H1 (cell line): ENCODE measurements at regions not wholly inside any gene's neighbourhood (a gene's known extent, or its start where the extent isn't known, plus 50 kb on each side); places are given as distances from the start of the nearest gene placed in this dataset.

Source experiments
- CTCF ChIA-PET: fragments of 300-600 bp; sonication (Branson Sonifier 250); formaldehyde crosslinking; loops from one replicate; lab custom pipeline; 2021; ENCODE audit not compliant: partially characterized antibody; lab: Charles Lee
- POLR2A ChIA-PET: fragments of 300-600 bp; sonication (Branson Sonifier 250); formaldehyde crosslinking; loops from one replicate; lab custom pipeline; 2021; ENCODE audit warnings: inconsistent platforms; ENCODE audit not compliant: partially characterized antibody; lab: Charles Lee
- DNase-seq, 2 experiments: peaks; one replicate each; pipeline versions ENCODE4 v3.0.0 to v3.0.0-alpha.2; 2010 to 2022; ENCODE audit warnings: low spot score in 2 of 2, low read depth in 1 of 2, mixed read lengths in 1 of 2
- FAIRE-seq: peaks from 2 replicates; lab custom pipeline; 2011; peaks lifted over from hg19 to GRCh38; lab: Jason Lieb, UNC
- H2AFZ ChIP-seq: 2 replicates; pipeline ENCODE4 v1.8.1; 2012; ENCODE audit warnings: low read length, inconsistent platforms
- H2AK5ac ChIP-seq: 2 replicates; pipeline ENCODE4 v1.6.1; 2013; ENCODE audit warnings: low read depth, low read length
- H2BK120ac ChIP-seq: replicated peaks from 2 replicates; pipeline ENCODE3; 2013; ENCODE audit warnings: low read depth, low read length, inconsistent platforms
- H2BK12ac ChIP-seq: 2 replicates; pipeline ENCODE4 v1.6.1; 2013; ENCODE audit warnings: low read depth, low read length
- H2BK15ac ChIP-seq: 2 replicates; pipeline ENCODE4 v1.6.1; 2013; ENCODE audit warnings: low read length
- H2BK20ac ChIP-seq: 2 replicates; pipeline ENCODE4 v1.6.1; 2013; ENCODE audit warnings: low read length
- H2BK5ac ChIP-seq: 2 replicates; pipeline ENCODE4 v1.6.1; 2013; ENCODE audit warnings: low read depth, low read length
- H3K14ac ChIP-seq: 2 replicates; pipeline ENCODE4 v1.6.1; 2013; ENCODE audit warnings: inconsistent platforms; ENCODE audit not compliant: insufficient read length
- H3K18ac ChIP-seq: 2 replicates; pipeline ENCODE4 v1.6.1; 2013; ENCODE audit warnings: low read length; ENCODE audit errors: extremely low read depth
- H3K23ac ChIP-seq: 2 replicates; pipeline ENCODE4 v1.6.1; 2013; ENCODE audit warnings: inconsistent platforms; ENCODE audit not compliant: insufficient read length
- H3K23me2 ChIP-seq: 2 replicates; pipeline ENCODE4 v1.6.1; 2013; ENCODE audit warnings: low read depth, low read length
- H3K27ac ChIP-seq: 2 replicates; pipeline ENCODE4 v1.6.1; 2011; ENCODE audit warnings: low read depth, low read length, inconsistent platforms
- H3K27me3 ChIP-seq, 4 experiments: replicated peaks in 1 of 4; 1 replicate in 1 of 4; 2 replicates in 3 of 4; pipeline versions ENCODE4 v1.6.1 to v1.8.1; 2011 to 2013; ENCODE audit warnings: low read length in 3 of 4, mild to moderate bottlenecking in 3 of 4, inconsistent platforms in 2 of 4, mixed read lengths in 2 of 4, moderate library complexity in 1 of 4; ENCODE audit not compliant: control insufficient read depth in 3 of 4, insufficient read depth in 3 of 4; ENCODE audit errors: extremely low read depth in 1 of 4
- H3K36me3 ChIP-seq, 4 experiments: 2 replicates each; pipeline versions ENCODE4 v1.6.1 to v1.8.1; 2011 to 2013; ENCODE audit warnings: mild to moderate bottlenecking in 4 of 4, low read length in 3 of 4, moderate library complexity in 2 of 4, control low read depth in 1 of 4, inconsistent platforms in 1 of 4; ENCODE audit not compliant: insufficient read depth in 4 of 4, control insufficient read depth in 2 of 4
- H3K4ac ChIP-seq: replicated peaks from 2 replicates; pipeline ENCODE3; 2013; ENCODE audit warnings: low read length, low read depth, mixed read lengths, inconsistent platforms; ENCODE audit not compliant: insufficient read length
- H3K4me1 ChIP-seq, 4 experiments: replicated peaks in 1 of 4; 1 replicate in 1 of 4; 2 replicates in 3 of 4; pipeline versions ENCODE4 v1.6.1 to v1.8.1; 2011 to 2013; ENCODE audit warnings: low read length in 3 of 4, inconsistent platforms in 2 of 4, mixed read lengths in 1 of 4; ENCODE audit not compliant: insufficient read depth in 4 of 4, control insufficient read depth in 3 of 4
- H3K4me2 ChIP-seq, 2 experiments: 2 replicates each; pipeline versions ENCODE4 v1.6.1 to v1.8.1; 2011 to 2013; ENCODE audit warnings: low read depth in 2 of 2, low read length in 2 of 2, control low read depth in 1 of 2, inconsistent platforms in 1 of 2, mild to moderate bottlenecking in 1 of 2; ENCODE audit not compliant: insufficient read depth in 1 of 2
- H3K4me3 ChIP-seq, 4 experiments: fragments of 200-600, 300-600 bp in 1 of 4; sonication (generic), shearing (Covaris generic), sonication (Bioruptor Twin) in 1 of 4; 2 replicates each; pipeline versions ENCODE4 v1.5.1 to v1.8.1; 2011 to 2016; ENCODE audit warnings: low read length in 4 of 4, low read depth in 3 of 4, control low read depth in 2 of 4, inconsistent platforms in 2 of 4, mild to moderate bottlenecking in 2 of 4, mixed read lengths in 1 of 4, moderate library complexity in 1 of 4; ENCODE audit not compliant: insufficient read depth in 2 of 4; ENCODE audit errors: extremely low read depth in 1 of 4
- H3K56ac ChIP-seq: replicated peaks from 2 replicates; pipeline ENCODE3; 2013; ENCODE audit warnings: low read depth, mild to moderate bottlenecking, mixed read lengths, low read length, inconsistent platforms; ENCODE audit not compliant: insufficient read length
- H3K79me1 ChIP-seq: 2 replicates; pipeline ENCODE4 v1.6.1; 2013; ENCODE audit warnings: low read depth, low read length, control low read depth
- H3K79me2 ChIP-seq, 2 experiments: 2 replicates each; pipeline versions ENCODE4 v1.6.1 to v1.8.1; 2012 to 2013; ENCODE audit warnings: low read length in 2 of 2, mild to moderate bottlenecking in 2 of 2, inconsistent platforms in 1 of 2; ENCODE audit not compliant: insufficient read depth in 2 of 2, control insufficient read depth in 1 of 2
- H3K9ac ChIP-seq, 4 experiments: replicated peaks in 1 of 4; 1 replicate in 1 of 4; 2 replicates in 3 of 4; pipeline versions ENCODE4 v1.6.1 to v1.8.1; 2011 to 2013; ENCODE audit warnings: low read depth in 3 of 4, low read length in 3 of 4, control low read depth in 2 of 4, mild to moderate bottlenecking in 2 of 4, moderate library complexity in 2 of 4, inconsistent platforms in 1 of 4; ENCODE audit errors: extremely low read depth in 1 of 4
- H3K9me3 ChIP-seq, 2 experiments: 2 replicates each; pipeline versions ENCODE4 v1.6.1 to v1.8.1; 2012 to 2013; ENCODE audit warnings: mild to moderate bottlenecking in 2 of 2, moderate library complexity in 2 of 2, control low read depth in 1 of 2, inconsistent platforms in 1 of 2, low read depth in 1 of 2, low read length in 1 of 2, mixed read lengths in 1 of 2; ENCODE audit not compliant: insufficient read depth in 2 of 2
- H4K20me1 ChIP-seq, 2 experiments: replicated peaks in 1 of 2; 2 replicates each; pipeline versions ENCODE3 to v1.8.1; 2011 to 2013; ENCODE audit warnings: inconsistent platforms in 2 of 2, low read length in 2 of 2, mild to moderate bottlenecking in 1 of 2; ENCODE audit not compliant: insufficient read depth in 2 of 2, control insufficient read depth in 1 of 2
- H4K5ac ChIP-seq: 2 replicates; pipeline ENCODE4 v1.6.1; 2013; ENCODE audit warnings: low read length, low read depth, mixed read lengths, inconsistent platforms; ENCODE audit not compliant: insufficient read length
- H4K8ac ChIP-seq: 2 replicates; pipeline ENCODE4 v1.8.0; 2013; ENCODE audit warnings: mild to moderate bottlenecking, moderate library complexity, low read length, inconsistent platforms; ENCODE audit not compliant: insufficient read depth; ENCODE audit errors: extremely low read depth
- H4K91ac ChIP-seq: replicated peaks from 2 replicates; pipeline ENCODE3; 2013; ENCODE audit warnings: low read length, mixed read lengths, inconsistent platforms; ENCODE audit not compliant: insufficient read length
- ASH2L ChIP-seq: fragments of 200-600, 300-600 bp; sonication (generic); IDR thresholded peaks from one replicate; pipeline ENCODE4 v1.7.1; 2017; ENCODE audit warnings: low read length
- SIRT6 ChIP-seq: IDR thresholded peaks from one replicate; pipeline ENCODE4 v1.7.1; 2012; ENCODE audit warnings: low read length, inconsistent platforms
- SRF ChIP-seq: IDR thresholded peaks from 2 replicates; pipeline ENCODE4 v1.6.1; 2011; ENCODE audit warnings: mild to moderate bottlenecking, low read depth, low read length, moderate library complexity
- WGBS, 2 experiments: shearing (Covaris generic) in 1 of 2; methylation state at CpG; one replicate each; pipeline versions ENCODE4 v1.1.6 to v1.1.7; 2013 to 2015; ENCODE audit warnings: low lambda C conversion rate in 2 of 2, mixed read lengths in 2 of 2, inconsistent platforms in 1 of 2, low coverage in 1 of 2, missing lambda C conversion rate in 1 of 2; ENCODE audit not compliant: insufficient replicate concordance in 2 of 2, insufficient coverage in 1 of 2, insufficient read length in 1 of 2; ENCODE audit errors: extremely low coverage in 1 of 2, missing lambda C conversion rate in 1 of 2; 5-methylcytosine and 5-hydroxymethylcytosine counted together

DNA sequence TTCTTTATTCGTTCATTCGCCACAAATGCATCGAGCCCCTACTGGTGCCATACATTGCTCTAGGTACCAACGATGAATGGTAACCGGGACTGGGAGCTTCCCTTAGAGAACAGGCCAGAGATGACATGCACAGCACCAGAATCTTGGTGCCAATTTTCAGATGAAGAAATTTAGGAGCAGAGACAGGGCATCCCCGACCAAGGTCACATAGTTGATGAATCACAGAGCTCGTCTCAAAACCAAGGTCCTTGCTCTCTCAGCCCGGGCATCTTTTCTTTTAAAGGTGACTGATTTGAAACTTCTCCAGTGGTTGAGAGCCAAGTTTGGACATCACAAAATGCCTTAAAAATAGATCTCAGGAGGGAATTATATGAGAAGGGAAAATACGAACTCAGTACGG lies 73.2 kb upstream of the C16orf82 start:
- Histone ChIP-seq H3K36me3 (no peaks in the 10 kb centered on the region), H4K20me1 (no peaks in the 10 kb centered on the region), H2BK12ac (no peak overlapping the region), H3K4me2 (no peak overlapping the region), H3K79me2 (no peaks in the 10 kb centered on the region), H3K27me3 (peaks cover 0 to 2% (median 0%) of the 10 kb centered on the region in 4 experiments; a peak in 1 of 7 replicates), H3K79me1 (no peaks in the 10 kb centered on the region), H3K23me2 (0 out of 2 replicates have a peak, but pooled peaks cover 2% of the 10 kb centered on the region), H2BK15ac (no peak overlapping the region; the same call in 1 of the 2 replicates), H3K9me3 (peaks cover 0 to 3% of the 10 kb centered on the region in 2 experiments; a peak in 1 of 4 replicates), H4K5ac (no peak overlapping the region), H3K9ac (no peak overlapping the region), H2BK5ac (no peak overlapping the region), H3K4me1 (peaks cover 0 to 3% (median 2%) of the 10 kb centered on the region in 4 experiments; a peak in 1 of 7 replicates), H3K18ac (no peak overlapping the region), H3K4ac (no peak overlapping the region), H2BK120ac (no peak overlapping the region), H2AFZ (no peak overlapping the region), H4K91ac (no peak overlapping the region), H3K14ac (no peak overlapping the region), H4K8ac (no peak overlapping the region), H3K56ac (no peak overlapping the region), H3K27ac (no peak overlapping the region), H2AK5ac (no peak overlapping the region), H3K23ac (no peak overlapping the region), H3K4me3 (no peak overlapping the region), H2BK20ac (no peak overlapping the region)
- ChIA-PET POLR2A (interaction anchor here (1.6 kb wide), 1 partner anchor 9 kb away, joined by 3 read pairs; no protein-coding TSS in a partner anchor), CTCF (interaction anchor here (0.6 kb wide), 1 partner anchor 72 kb away, joined by 3 read pairs; no protein-coding TSS in a partner anchor)
- DNase-seq (no peak), FAIRE-seq (no peak)
- 80% methylated on average over 10 of the region's 10 CpGs; no CpG with 5 or more reads in 1 of the 2 experiments for WGBS, 2 experiments
- TF ChIP-seq ASH2L (no peak), SIRT6 (no peak), SRF (no peak)
